HG03025 (cell line): ENCODE measurements at regions not wholly inside any gene's neighbourhood (a gene's known extent, or its start where the extent isn't known, plus 50 kb on each side); places are given as distances from the start of the nearest gene placed in this dataset.
"Not testable (repeated sequence)": the region's sequence is repeated elsewhere in the genome, so short reads cannot be mapped to it uniquely, and the experiment has no call there.

Experiments
- ATAC-seq: cut with Tn5 transposase; IDR thresholded peaks from one replicate; pipeline ENCODE4 v1.9.1; 2021; ENCODE audit warnings: mild to moderate bottlenecking, moderate library complexity; ENCODE audit not compliant: unreplicated experiment, low FRiP score

- no peak for ATAC-seq
Measured at GRCh38 chr13:42373048-42373812, 101.3 kb downstream of the AKAP11 start.

GRCh38 chr13:42375663-42376062 lies 103.7 kb downstream of the AKAP11 start:
- ATAC-seq, result no peak

GRCh38 chr13:42377640-42378382 lies 105.9 kb downstream of the AKAP11 start:
- ATAC-seq, result peak; percentile 76

- peak; percentile 26 for ATAC-seq
Measured at GRCh38 chr13:42378383-42378780, 106.4 kb downstream of the AKAP11 start.

- ATAC-seq, result no peak
Measured at GRCh38 chr13:42379241-42379640, 107.3 kb downstream of the AKAP11 start.

- no peak for ATAC-seq
Measured at GRCh38 chr13:42380420-42381164, 108.6 kb downstream of the AKAP11 start.

- no peak for ATAC-seq
Measured at GRCh38 chr13:42381165-42381425, 109.1 kb downstream of the AKAP11 start.

- not testable (repeated sequence) for ATAC-seq
Measured at GRCh38 chr13:42381426-42381825, 109.5 kb downstream of the AKAP11 start.

- no peak for ATAC-seq
Measured at GRCh38 chr13:42383025-42383424, 111.1 kb downstream of the AKAP11 start.

- ATAC-seq, result no peak
Measured at GRCh38 chr13:42384265-42384664, 112.3 kb downstream of the AKAP11 start.

GRCh38 chr13:42388326-42388725 lies 116.4 kb downstream of the AKAP11 start:
- no peak for ATAC-seq

GRCh38 chr13:42389041-42389440 lies 117.1 kb downstream of the AKAP11 start:
- no peak for ATAC-seq

GRCh38 chr13:42392180-42392579 lies 120.2 kb downstream of the AKAP11 start:
- ATAC-seq, result no peak

GRCh38 chr13:42392716-42393572 lies 121.0 kb downstream of the AKAP11 start:
- no peak for ATAC-seq

- ATAC-seq, result no peak
Measured at GRCh38 chr13:42393573-42394360, 121.8 kb downstream of the AKAP11 start.

GRCh38 chr13:42394361-42394708 lies 122.4 kb downstream of the AKAP11 start:
- ATAC-seq, result no peak

- no peak for ATAC-seq
Measured at GRCh38 chr13:42394711-42395085, 122.7 kb downstream of the AKAP11 start.

- no peak for ATAC-seq
Measured at GRCh38 chr13:42395086-42395821, 123.3 kb downstream of the AKAP11 start.

GRCh38 chr13:42396501-42396900 lies 124.5 kb downstream of the AKAP11 start:
- no peak for ATAC-seq
